K562 (cell line): ENCODE measurements at regions not wholly inside any gene's neighbourhood (a gene's known extent, or its start where the extent isn't known, plus 50 kb on each side); places are given as distances from the start of the nearest gene placed in this dataset.

ENCODE experiments used
- EP300 ChIP-seq: IDR thresholded peaks from 2 replicates; pipeline ENCODE4 v1.6.1; 2012; ENCODE audit warnings: low read length, improper control_type of control experiment
- FOXM1 ChIP-seq, 2 experiments: fragments of 450-650 bp in 1 of 2; sonication (generic) in 1 of 2; formaldehyde crosslinking in 1 of 2; IDR thresholded peaks; 2 replicates each; pipeline versions ENCODE4 v1.6.1 to v1.9.0; 2017 to 2022; ENCODE audit warnings: low read depth in 2 of 2, mild to moderate bottlenecking in 2 of 2, missing genetic modification reagents in 1 of 2, moderate library complexity in 1 of 2
- HNRNPUL1 ChIP-seq: fragments of 200-400 bp; formaldehyde crosslinking; IDR thresholded peaks from 2 replicates; pipeline ENCODE4 v1.6.1; 2017; ENCODE audit warnings: low read length
- LCOR ChIP-seq: sonication (generic); formaldehyde crosslinking; IDR thresholded peaks from 2 replicates; pipeline ENCODE4 v1.8.0; 2022; ENCODE audit warnings: mild to moderate bottlenecking, missing genetic modification reagents
- RFX7 ChIP-seq: fragments of 250-450 bp; sonication (Bioruptor Pico); IDR thresholded peaks from 2 replicates; pipeline ENCODE4 v1.5.1; 2021; ENCODE audit warnings: mild to moderate bottlenecking
- SAFB ChIP-seq: fragments of 200-400 bp; formaldehyde crosslinking; IDR thresholded peaks from 2 replicates; pipeline ENCODE4 v1.6.1; 2017; ENCODE audit warnings: low read depth, low read length, borderline replicate concordance
- TAF1 ChIP-seq: IDR thresholded peaks from 2 replicates; pipeline ENCODE4 v1.6.1; 2011; ENCODE audit warnings: mild to moderate bottlenecking, low read length, moderate library complexity; ENCODE audit not compliant: insufficient read depth, control insufficient read depth, severe bottlenecking; ENCODE audit errors: extremely low read depth
- TBL1XR1 ChIP-seq, 2 experiments: IDR thresholded peaks; 2 replicates each; pipeline ENCODE4 v1.6.1; 2012; ENCODE audit warnings: improper control_type of control experiment in 2 of 2, low read length in 2 of 2, mild to moderate bottlenecking in 1 of 2
- U2AF1 ChIP-seq: fragments of 200-400 bp; formaldehyde crosslinking; optimal IDR thresholded peaks from 2 replicates; pipeline ENCODE3; 2017; ENCODE audit warnings: mild to moderate bottlenecking, low read depth, low read length, moderate library complexity
- ZNF274 ChIP-seq: IDR thresholded peaks from 2 replicates; pipeline ENCODE4 v1.6.1; 2011; ENCODE audit warnings: low read depth, mild to moderate bottlenecking, low read length, moderate library complexity, borderline replicate concordance
- TF ChIP-seq, protein P1 (sequence below): sonication (generic); formaldehyde crosslinking; IDR thresholded peaks from 2 replicates; pipeline ENCODE4 v1.8.1; 2023; ENCODE audit warnings: mild to moderate bottlenecking, missing genetic modification reagents
- TF ChIP-seq, protein P2 (sequence below), 3 experiments: IDR thresholded peaks in 2 of 3; conservative IDR thresholded peaks in 1 of 3; 2 replicates each; pipeline ENCODE4 v1.5.1; 2011 to 2012; ENCODE audit warnings: low read length in 3 of 3, mild to moderate bottlenecking in 3 of 3, control low read depth in 2 of 3, improper control_type of control experiment in 1 of 3, inconsistent platforms in 1 of 3, low read depth in 1 of 3, mixed read lengths in 1 of 3, moderate library complexity in 1 of 3; ENCODE audit not compliant: insufficient read depth in 2 of 3

DNA sequence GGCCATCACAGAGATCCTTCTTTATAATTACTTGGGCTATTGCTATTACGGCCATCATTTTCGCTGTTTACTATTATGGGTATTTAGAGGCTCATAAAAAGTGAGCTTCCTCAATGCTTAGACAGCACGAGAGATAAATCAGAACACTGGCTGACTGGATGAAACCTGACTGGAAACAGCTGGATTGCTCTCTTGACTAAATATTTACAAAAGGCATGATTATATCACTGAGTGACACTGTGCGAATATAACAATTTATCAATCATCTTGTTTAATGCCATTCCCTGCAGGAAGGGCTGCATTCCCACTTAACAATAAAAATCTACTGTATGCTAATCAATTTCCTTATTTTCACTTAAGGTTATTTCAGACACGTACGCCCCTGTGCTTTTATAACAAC lies 260.1 kb upstream of the ARID1B start:
- no peak for TF ChIP-seq TAF1
- TF ChIP-seq EP300, result no peak
- TF ChIP-seq HNRNPUL1, result no peak
- no peak for TF ChIP-seq FOXM1 (IDR thresholded peaks at IDR 0.05; ENCODE audit: low read depth)
- no peak for TF ChIP-seq FOXM1 (CRISPR knock-in tag; IDR thresholded peaks at IDR 0.05; ENCODE audit: low read depth)
- TF ChIP-seq SAFB, result no peak
- TF ChIP-seq ZNF274, result no peak
- TF ChIP-seq, protein P1, sequence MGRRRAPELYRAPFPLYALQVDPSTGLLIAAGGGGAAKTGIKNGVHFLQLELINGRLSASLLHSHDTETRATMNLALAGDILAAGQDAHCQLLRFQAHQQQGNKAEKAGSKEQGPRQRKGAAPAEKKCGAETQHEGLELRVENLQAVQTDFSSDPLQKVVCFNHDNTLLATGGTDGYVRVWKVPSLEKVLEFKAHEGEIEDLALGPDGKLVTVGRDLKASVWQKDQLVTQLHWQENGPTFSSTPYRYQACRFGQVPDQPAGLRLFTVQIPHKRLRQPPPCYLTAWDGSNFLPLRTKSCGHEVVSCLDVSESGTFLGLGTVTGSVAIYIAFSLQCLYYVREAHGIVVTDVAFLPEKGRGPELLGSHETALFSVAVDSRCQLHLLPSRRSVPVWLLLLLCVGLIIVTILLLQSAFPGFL (CRISPR knock-in tag), result no peak
- TF ChIP-seq LCOR (CRISPR knock-in tag), result no peak
- TF ChIP-seq, protein P2, sequence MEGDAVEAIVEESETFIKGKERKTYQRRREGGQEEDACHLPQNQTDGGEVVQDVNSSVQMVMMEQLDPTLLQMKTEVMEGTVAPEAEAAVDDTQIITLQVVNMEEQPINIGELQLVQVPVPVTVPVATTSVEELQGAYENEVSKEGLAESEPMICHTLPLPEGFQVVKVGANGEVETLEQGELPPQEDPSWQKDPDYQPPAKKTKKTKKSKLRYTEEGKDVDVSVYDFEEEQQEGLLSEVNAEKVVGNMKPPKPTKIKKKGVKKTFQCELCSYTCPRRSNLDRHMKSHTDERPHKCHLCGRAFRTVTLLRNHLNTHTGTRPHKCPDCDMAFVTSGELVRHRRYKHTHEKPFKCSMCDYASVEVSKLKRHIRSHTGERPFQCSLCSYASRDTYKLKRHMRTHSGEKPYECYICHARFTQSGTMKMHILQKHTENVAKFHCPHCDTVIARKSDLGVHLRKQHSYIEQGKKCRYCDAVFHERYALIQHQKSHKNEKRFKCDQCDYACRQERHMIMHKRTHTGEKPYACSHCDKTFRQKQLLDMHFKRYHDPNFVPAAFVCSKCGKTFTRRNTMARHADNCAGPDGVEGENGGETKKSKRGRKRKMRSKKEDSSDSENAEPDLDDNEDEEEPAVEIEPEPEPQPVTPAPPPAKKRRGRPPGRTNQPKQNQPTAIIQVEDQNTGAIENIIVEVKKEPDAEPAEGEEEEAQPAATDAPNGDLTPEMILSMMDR (IDR thresholded peaks at IDR 0.05 in 2 of 3, conservative IDR thresholded peaks at IDR 0.05 in 1 of 3; ENCODE audit: insufficient read depth in 2 of 3, low read depth in 1 of 3, low read length in 3 of 3), result no peak
- no peak for TF ChIP-seq TBL1XR1 (IDR thresholded peaks at IDR 0.05; ENCODE audit: low read length in 2 of 2)
- no peak for TF ChIP-seq U2AF1
- no peak for TF ChIP-seq RFX7
